ENCODE measurements at regions not wholly inside any gene's neighbourhood (a gene's known extent, or its start where the extent isn't known, plus 50 kb on each side); places are given as distances from the start of the nearest gene placed in this dataset.

DNA sequence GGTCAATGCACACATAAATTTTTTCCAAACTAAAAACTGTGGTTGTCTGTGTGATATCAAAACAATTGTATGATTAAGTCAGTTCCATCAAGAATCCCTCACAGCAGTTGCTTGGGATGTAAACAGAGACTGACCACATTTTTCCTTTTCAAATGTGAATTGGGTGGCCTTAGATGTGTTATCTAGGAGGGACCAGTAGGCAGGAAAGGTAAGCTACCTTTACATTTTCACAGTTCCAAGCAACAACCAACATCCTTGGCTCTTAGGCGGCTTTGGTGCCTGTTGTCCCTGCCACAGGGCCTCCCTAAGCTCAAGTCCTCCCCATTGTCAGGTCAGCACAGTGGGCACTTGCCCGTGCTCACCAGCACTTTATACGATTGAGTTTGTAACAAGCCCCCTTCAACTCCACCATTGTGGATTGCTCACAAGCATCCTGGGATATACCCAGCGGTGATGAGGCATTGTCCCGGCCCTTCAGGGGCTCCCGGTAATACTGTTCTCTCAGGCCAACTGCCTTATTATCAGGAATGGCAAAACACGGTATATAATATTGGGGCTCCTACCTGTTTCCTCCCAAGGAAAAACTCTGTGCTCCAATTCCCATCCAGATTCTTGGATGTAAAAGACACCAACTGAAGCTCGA, 114.9 kb upstream of the ANKRD1 start:
- ATAC-seq = no peak
- DNase-seq (ENCODE audit: low spot score) = no peak

DNA sequence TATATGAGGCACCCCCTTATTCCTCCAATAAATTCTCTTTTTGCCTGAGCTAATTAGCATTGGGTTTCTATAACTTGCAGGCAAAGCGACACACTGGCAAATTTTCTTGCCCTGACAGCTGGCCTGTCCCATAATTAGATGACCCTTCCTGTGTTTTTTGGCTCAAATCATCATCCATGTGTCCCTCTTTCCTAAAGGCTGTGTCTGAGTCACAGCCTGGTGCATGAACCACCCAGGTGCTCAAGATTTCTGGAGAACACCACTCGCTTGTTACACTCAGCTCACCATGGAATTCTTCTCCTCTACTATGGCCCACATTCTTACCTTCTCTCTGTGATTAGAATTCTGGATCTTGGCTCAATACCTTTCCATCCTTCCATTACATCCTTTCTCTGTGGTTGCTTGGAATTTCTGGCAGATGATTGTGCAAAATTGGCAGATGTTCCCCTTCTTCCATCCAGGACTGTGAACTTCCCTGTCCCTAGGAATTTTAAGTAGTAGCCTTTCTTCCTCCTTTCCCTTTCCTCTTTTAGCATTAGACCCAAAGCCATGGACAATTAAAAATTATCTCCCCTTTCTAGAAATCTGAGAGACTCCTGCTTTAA, 116.0 kb upstream of the ANKRD1 start:
- no peak for ATAC-seq
- DNase-seq (ENCODE audit: low spot score) = no peak

DNA sequence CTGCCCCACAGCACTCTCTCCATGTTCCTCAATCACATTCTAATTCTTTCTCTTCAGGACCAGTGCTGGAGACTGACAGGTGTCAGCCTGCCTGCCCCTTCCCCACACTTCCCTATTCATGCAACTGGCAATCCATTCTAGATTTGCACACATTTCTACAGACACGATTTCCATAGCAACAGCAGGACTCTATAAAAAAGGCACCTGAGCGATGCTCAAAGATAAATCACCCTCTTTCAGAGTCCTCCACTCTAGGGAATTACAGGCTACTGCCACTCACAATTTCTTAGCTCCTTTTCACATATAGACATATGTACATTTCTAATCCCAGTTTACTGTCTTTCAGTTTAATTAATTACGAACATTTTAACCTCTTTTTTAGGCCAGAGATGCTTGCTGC, 118.1 kb upstream of the ANKRD1 start:
- DNase-seq (ENCODE audit: low spot score) (no peak), ATAC-seq (no peak)

- ATAC-seq (no peak), DNase-seq (ENCODE audit: low spot score) (no peak)
These were observed 119.5 kb upstream of the ANKRD1 start for GRCh38 chr10:91040343-91040742.

GRCh38 chr10:91042069-91042468, 121.2 kb upstream of the ANKRD1 start:
- DNase-seq (ENCODE audit: low spot score) (no peak), ATAC-seq (peak; percentile 56)

GRCh38 chr10:91043173-91043910, 122.5 kb upstream of the ANKRD1 start:
- DNase-seq (ENCODE audit: low spot score) (peak; percentile 84), ATAC-seq (peak; percentile 96)

DNA sequence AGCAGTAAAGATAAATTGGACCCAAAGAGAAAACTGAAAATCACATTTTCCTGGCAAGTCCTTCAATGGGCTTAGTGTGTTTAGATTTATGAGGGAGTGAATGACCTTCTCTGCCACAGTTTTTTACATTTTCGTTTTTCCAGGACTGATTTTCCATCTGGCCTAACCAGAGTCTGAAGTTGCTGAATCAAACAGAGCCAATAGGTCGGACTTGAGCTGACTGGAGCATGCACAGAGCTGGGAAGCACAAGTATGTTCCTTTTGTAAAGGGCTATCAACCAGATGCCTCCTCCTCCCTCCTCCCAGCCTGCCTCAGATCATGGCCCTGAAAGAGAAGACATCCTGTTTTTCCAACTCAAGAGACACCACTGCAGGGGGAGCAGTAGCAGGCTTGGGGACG, 126.0 kb upstream of the ANKRD1 start:
- no peak for DNase-seq (ENCODE audit: low spot score)
- no peak for ATAC-seq

- ATAC-seq (no peak), DNase-seq (ENCODE audit: low spot score) (no peak)
These were observed 127.5 kb upstream of the ANKRD1 start for GRCh38 chr10:91048380-91048779.

DNA sequence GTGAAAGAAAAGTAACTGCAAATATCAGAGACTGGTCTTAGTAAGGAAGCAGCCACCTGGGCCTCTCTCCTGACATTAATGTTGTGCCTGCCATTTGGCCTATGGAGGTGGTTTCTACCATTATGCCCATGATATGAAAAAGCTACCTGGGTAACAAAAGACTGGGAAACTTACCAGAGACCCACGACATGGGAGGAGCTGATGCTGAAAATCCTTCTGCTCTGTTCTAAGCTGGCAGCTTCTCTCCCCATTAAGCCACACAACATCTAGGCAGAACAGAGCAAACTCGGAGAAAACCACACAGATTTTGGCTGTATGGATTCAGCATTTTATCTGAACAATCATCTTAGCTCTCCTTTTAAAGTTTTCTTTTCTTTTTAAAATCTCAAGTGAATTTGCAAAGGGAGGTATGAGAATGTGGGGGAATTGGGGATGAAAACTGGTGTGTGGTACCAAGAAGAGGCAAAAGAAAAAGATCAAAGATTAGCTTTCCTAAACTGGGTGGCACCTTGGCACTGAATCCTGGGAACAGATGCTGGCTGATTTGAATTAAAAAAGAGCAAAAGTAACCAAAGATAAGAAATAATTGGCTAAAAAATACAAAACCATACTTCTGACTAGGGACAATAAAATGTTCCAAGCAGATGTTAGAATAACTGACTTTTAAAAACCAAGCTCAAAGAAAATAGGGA, 128.6 kb upstream of the ANKRD1 start:
- ATAC-seq = no peak

GRCh38 chr10:91049988-91050360, 129.1 kb upstream of the ANKRD1 start:
- DNase-seq (ENCODE audit: low spot score) (no peak), ATAC-seq (no peak)

More for the DNA sequence above, 128.6 kb upstream of the ANKRD1 start:
- no peak for DNase-seq (ENCODE audit: low spot score)

- DNase-seq (ENCODE audit: low spot score) (no peak), ATAC-seq (no peak)
These were observed 129.6 kb upstream of the ANKRD1 start for GRCh38 chr10:91050371-91051034.

DNA sequence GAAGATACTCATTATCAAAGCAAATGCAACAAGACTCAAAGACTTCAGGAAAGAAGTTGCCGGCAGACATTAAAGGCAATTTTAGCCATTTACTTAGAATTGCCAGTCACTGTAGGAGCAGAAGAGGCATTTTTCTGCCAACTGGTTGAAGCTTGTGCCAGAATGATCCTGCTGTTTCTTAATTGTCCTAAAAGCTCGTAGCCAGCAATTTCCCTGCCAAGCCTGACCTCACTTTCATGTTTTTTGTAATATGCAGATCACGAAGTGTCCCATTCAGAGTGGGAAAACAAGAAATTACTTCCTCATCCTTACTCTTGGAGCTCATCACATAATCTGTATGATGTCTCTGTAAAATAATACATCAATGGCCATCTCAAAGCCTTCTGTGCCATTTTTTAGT, 130.9 kb upstream of the ANKRD1 start:
- ATAC-seq (peak; percentile 57), DNase-seq (ENCODE audit: low spot score) (no peak)

DNA sequence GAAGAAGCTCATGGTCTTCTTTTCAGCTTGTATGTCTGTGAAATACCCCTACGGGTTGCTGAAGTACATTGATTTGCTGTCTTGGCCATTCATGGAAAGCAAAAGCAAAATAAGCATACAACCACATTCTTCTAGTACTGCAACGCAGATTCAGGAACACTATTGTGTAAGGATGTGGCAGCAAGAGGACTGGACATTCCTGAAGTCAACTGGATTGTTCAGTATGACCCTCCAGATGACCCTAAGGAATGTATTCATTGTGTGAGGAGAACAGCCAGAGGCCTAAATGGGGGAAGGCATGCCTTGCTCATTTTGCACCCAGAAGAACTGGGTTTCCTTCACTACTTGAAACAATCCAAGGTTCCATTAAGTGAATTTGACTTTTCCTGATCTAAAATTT, 133.4 kb upstream of the ANKRD1 start:
- DNase-seq (ENCODE audit: low spot score) (no peak), ATAC-seq (no peak)

GRCh38 chr10:91061187-91061586, 140.3 kb upstream of the ANKRD1 start:
- ATAC-seq (no peak), DNase-seq (ENCODE audit: low spot score) (no peak)

GRCh38 chr10:91061608-91062007, 140.7 kb upstream of the ANKRD1 start:
- DNase-seq (ENCODE audit: low spot score) (no peak), ATAC-seq (no peak)

DNA sequence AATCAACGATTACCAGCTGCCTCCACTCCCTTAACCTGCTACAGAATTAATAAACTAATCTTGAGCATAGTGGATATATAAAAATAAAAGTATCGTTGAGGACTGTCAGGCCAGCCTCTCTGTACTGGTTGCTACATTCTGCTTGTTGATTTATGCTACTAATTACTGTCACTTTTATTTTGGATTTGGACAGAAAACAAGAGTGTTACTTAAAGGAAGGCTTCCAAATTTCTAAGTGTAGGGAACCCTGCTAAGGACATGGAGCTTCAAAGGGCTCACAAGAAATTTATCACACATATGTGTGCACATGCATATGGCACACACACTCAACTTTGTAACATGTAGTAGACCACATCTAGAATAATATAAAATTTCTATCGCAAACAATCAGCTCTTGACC, 141.2 kb upstream of the ANKRD1 start:
- no peak for DNase-seq (ENCODE audit: low spot score)
- no peak for ATAC-seq

- ATAC-seq (no peak), DNase-seq (ENCODE audit: low spot score) (no peak)
These were observed 148.7 kb upstream of the PCGF5 start for GRCh38 chr10:91071786-91072185.

DNA sequence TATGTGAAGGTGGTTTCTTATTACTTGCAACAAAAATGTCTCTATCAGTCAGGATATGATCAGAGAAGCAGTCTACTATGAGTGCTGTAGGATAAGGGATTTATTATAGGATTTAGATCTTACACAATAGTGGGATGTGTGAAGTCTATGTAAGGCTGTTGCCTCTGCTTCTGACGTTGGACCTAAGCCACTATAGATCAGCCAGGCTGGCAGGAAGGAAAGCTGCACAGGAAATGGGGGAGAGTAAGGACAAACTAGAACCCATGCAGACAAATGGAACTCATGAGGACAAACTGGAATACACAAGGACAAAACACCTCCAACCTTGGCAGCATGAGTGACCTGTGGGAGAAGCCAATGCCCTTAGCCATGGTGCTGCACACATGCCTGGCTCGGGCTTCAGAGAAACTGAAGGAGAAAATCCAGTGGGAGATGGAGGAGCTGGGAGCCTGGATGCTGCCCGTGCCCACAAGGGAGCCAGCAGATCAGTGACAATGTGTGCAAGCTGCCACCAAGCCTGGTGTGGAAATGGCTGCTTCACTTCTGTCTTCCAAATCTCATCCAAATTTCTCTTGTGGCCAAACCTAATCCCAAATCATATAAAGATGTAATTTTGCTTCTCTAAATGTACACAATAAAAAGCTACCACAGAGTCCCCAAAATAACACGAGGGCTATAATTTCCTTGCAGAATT, 147.0 kb upstream of the PCGF5 start:
- ATAC-seq = no peak

DNA sequence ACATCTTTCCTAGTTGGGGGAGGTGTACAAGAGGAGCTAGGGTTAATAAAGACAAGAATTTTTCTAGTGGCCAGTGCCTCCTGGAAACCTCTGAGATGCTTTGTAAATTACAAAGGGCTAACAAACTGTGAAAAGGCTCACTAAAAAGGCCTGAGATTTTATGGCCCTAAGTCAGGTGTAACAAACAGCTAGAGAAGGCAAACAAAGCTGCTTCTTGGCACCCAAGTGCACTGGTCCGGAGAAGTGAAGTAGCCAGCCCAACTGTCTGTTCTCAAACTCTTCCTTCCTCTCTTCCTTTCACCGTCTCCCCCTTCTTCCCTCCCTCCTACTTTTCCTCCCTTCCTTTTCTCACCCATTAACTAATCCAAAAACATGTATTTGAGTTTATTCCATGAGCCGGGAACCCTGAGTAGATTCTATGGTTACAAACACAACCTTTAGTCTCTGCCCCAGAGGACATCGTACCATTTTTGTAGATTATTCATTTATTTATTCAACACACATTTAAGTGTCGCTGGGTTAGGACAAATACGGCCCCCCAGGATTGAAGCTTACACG, 143.4 kb upstream of the PCGF5 start:
- DNase-seq (ENCODE audit: low spot score) = no peak

More for the DNA sequence above, 147.0 kb upstream of the PCGF5 start:
- no peak for DNase-seq (ENCODE audit: low spot score)

DNA sequence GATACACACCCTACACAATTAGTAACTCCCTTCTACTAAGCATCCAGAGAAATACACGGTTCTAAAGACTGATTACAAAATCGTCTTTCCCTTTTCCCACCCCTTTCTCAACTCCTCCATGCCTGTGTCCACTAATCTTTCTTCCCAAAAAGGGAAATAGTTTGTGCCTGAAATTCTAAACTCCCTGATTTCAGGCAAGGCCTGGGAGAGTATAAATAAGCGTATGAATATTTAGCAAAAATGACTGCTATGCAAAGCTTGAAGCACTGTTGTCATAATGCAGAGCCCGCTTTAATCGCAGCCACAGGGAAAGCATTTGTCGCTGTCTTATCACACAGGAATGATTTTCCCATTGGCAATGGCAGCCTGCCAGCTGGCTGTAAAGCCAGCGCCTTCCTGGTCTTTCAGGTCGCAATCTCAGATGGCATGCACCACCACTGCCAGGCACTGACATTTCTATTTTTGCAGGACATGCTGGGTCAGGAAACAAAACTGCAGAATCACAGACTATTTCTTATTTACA, 142.9 kb upstream of the PCGF5 start:
- DNase-seq (ENCODE audit: low spot score) = peak; percentile 93
- ATAC-seq = peak; percentile 93

More for the DNA sequence above, 143.4 kb upstream of the PCGF5 start:
- peak; percentile 77 for ATAC-seq
